HEK293 (cell line): ENCODE measurements at regions not wholly inside any gene's neighbourhood (a gene's known extent, or its start where the extent isn't known, plus 50 kb on each side); places are given as distances from the start of the nearest gene placed in this dataset.

Experiments
- CTCF ChIA-PET: fragments of 350-600 bp; formaldehyde crosslinking; extraction: SDS; loops from one replicate; lab custom pipeline; 2021; ENCODE audit warnings: antibody characterized with exemption; lab: Yijun Ruan, JAX
- POLR2A ChIA-PET: fragments of 300-600 bp; formaldehyde crosslinking; extraction: SDS; loops from one replicate; lab custom pipeline; 2020; ENCODE audit warnings: antibody characterized with exemption, inconsistent platforms; lab: Yijun Ruan, JAX
- H3K27ac ChIP-seq: fragments of 200-500 bp; sonication (Bioruptor generic); 2 replicates; pipeline ENCODE4 v1.5.1; 2014; ENCODE audit warnings: low read depth, low read length, control low read depth, inconsistent platforms; ENCODE audit errors: extremely low read depth
- H3K36me3 ChIP-seq, 2 experiments: fragments of 200-500 bp in 1 of 2; sonication (Bioruptor generic) in 1 of 2; 1 replicate in 1 of 2; 2 replicates in 1 of 2; pipeline ENCODE4 v1.5.1; 2014 to 2017; ENCODE audit warnings: inconsistent platforms in 2 of 2, low read length in 2 of 2; ENCODE audit not compliant: control insufficient read depth in 2 of 2, insufficient read depth in 1 of 2
- H3K4me1 ChIP-seq: fragments of 200-500 bp; sonication (Bioruptor generic); 2 replicates; pipeline ENCODE4 v1.5.1; 2014; ENCODE audit warnings: mild to moderate bottlenecking, low read length, inconsistent platforms; ENCODE audit not compliant: control insufficient read depth, insufficient read depth
- H3K4me3 ChIP-seq: 2 replicates; pipeline ENCODE4 v1.5.1; 2011; ENCODE audit warnings: low read depth, mild to moderate bottlenecking, control low read depth, low read length, moderate library complexity
- H3K9me3 ChIP-seq: fragments of 200-500 bp; sonication (Bioruptor generic); 2 replicates; pipeline ENCODE4 v1.5.1; 2014; ENCODE audit warnings: low read depth, low read length, inconsistent platforms; ENCODE audit not compliant: control insufficient read depth, insufficient read depth
- BCL11A ChIP-seq: fragments of 450-650 bp; formaldehyde crosslinking; IDR thresholded peaks from 2 replicates; pipeline ENCODE4 v1.5.1; 2016; ENCODE audit warnings: low read depth, missing biosample characterization, missing genetic modification characterization
- GFI1B ChIP-seq: fragments of 450-650 bp; formaldehyde crosslinking; IDR thresholded peaks from 2 replicates; pipeline ENCODE4 v1.5.1; 2016; ENCODE audit warnings: missing biosample characterization, missing genetic modification characterization
- HOXA7 ChIP-seq: sonication (generic); formaldehyde crosslinking; IDR thresholded peaks from 2 replicates; pipeline ENCODE4 v1.8.1; 2022; ENCODE audit warnings: missing genetic modification reagents, borderline replicate concordance
- KLF1 ChIP-seq: fragments of 450-650 bp; formaldehyde crosslinking; IDR thresholded peaks from 2 replicates; pipeline ENCODE4 v1.5.1; 2016; ENCODE audit warnings: missing biosample characterization, missing genetic modification characterization
- KLF16 ChIP-seq: fragments of 450-650 bp; formaldehyde crosslinking; IDR thresholded peaks from 2 replicates; pipeline ENCODE4 v1.5.1; 2017; ENCODE audit warnings: missing biosample characterization, missing genetic modification characterization
- KLF7 ChIP-seq: fragments of 450-650 bp; formaldehyde crosslinking; IDR thresholded peaks from 2 replicates; pipeline ENCODE4 v1.5.1; 2016; ENCODE audit warnings: missing biosample characterization, missing genetic modification characterization, borderline replicate concordance
- ZBTB48 ChIP-seq: fragments of 450-650 bp; formaldehyde crosslinking; IDR thresholded peaks from 2 replicates; pipeline ENCODE4 v1.5.1; 2016; ENCODE audit warnings: missing biosample characterization, missing genetic modification characterization
- ZNF19 ChIP-seq: fragments of 450-650 bp; formaldehyde crosslinking; IDR thresholded peaks from 2 replicates; pipeline ENCODE4; 2016; ENCODE audit warnings: missing biosample characterization, missing genetic modification characterization, low read depth
- ZNF214 ChIP-seq: fragments of 450-650 bp; formaldehyde crosslinking; IDR thresholded peaks from 2 replicates; pipeline ENCODE4 v1.5.1; 2017; ENCODE audit warnings: missing biosample characterization, mild to moderate bottlenecking, missing genetic modification characterization, borderline replicate concordance
- ZNF24 ChIP-seq: fragments of 450-650 bp; formaldehyde crosslinking; IDR thresholded peaks from 2 replicates; pipeline ENCODE4 v1.5.1; 2016; ENCODE audit warnings: missing biosample characterization, missing genetic modification characterization
- ZNF248 ChIP-seq: fragments of 450-650 bp; formaldehyde crosslinking; IDR thresholded peaks from 2 replicates; pipeline ENCODE4 v1.5.1; 2017; ENCODE audit warnings: missing biosample characterization, missing genetic modification characterization
- ZNF366 ChIP-seq: fragments of 450-650 bp; formaldehyde crosslinking; conservative IDR thresholded peaks from 2 replicates; pipeline ENCODE4 v1.5.1; 2016; ENCODE audit warnings: missing biosample characterization, missing genetic modification characterization
- ZNF501 ChIP-seq: fragments of 450-650 bp; formaldehyde crosslinking; IDR thresholded peaks from 2 replicates; pipeline ENCODE4 v1.5.1; 2016; ENCODE audit warnings: missing biosample characterization, missing genetic modification characterization
- ZNF510 ChIP-seq: fragments of 450-650 bp; formaldehyde crosslinking; IDR thresholded peaks from 2 replicates; pipeline ENCODE4 v1.5.1; 2018; ENCODE audit warnings: mild to moderate bottlenecking, missing genetic modification characterization, missing biosample characterization; ENCODE audit not compliant: insufficient replicate concordance
- ZNF514 ChIP-seq: fragments of 450-650 bp; formaldehyde crosslinking; IDR thresholded peaks from 2 replicates; pipeline ENCODE4 v1.5.1; 2016; ENCODE audit warnings: missing biosample characterization, missing genetic modification characterization
- ZNF529 ChIP-seq: fragments of 450-650 bp; formaldehyde crosslinking; IDR thresholded peaks from 2 replicates; pipeline ENCODE4 v1.5.1; 2017; ENCODE audit warnings: missing genetic modification characterization, missing biosample characterization; ENCODE audit not compliant: insufficient replicate concordance
- ZNF670 ChIP-seq: fragments of 450-650 bp; formaldehyde crosslinking; IDR thresholded peaks from 2 replicates; pipeline ENCODE4 v1.5.1; 2016; ENCODE audit warnings: missing biosample characterization, missing genetic modification characterization, low read depth
- TF ChIP-seq, protein P1 (sequence below): fragments of 450-650 bp; formaldehyde crosslinking; IDR thresholded peaks from 2 replicates; pipeline ENCODE4 v1.5.1; 2017; ENCODE audit warnings: missing biosample characterization, mild to moderate bottlenecking, missing genetic modification characterization, moderate library complexity
- TF ChIP-seq, protein P2 (sequence below): fragments of 450-650 bp; formaldehyde crosslinking; IDR thresholded peaks from 2 replicates; pipeline ENCODE4 v1.5.1; 2016; ENCODE audit warnings: missing biosample characterization, missing genetic modification characterization
- TF ChIP-seq, protein P3 (sequence below): fragments of 450-650 bp; formaldehyde crosslinking; IDR thresholded peaks from 2 replicates; pipeline ENCODE4 v1.5.1; 2016; ENCODE audit warnings: missing biosample characterization, missing genetic modification characterization

DNA sequence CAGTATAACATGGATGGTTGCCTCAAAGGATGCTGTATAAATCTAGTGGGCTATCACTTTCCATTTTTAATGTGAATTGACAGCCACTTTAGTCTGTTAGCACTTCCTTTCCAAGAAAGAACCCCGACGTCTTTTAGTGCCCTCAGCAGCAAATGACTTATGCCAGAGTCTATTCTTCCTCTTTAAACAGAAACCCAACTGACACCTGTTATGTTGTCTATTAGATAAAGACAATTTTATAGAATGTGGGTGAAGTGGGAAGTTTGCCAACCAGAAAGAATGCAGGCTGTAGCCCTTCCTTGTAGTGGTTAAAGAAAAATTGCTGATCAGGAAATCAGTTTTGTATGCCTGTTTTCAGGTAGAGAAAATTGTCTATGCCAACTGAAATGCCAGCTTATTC, 344.9 kb downstream of the ZNF326 start:
- Histone ChIP-seq H3K4me3 (no peak overlapping the region), H3K4me1 (no peaks in the 10 kb centered on the region), H3K27ac (no peak overlapping the region), H3K9me3 (no peaks in the 10 kb centered on the region), H3K36me3 (no peaks in the 10 kb centered on the region)
- ChIA-PET CTCF (no interaction called here), POLR2A (no interaction called here)
- TF ChIP-seq ZNF510 (tag by site-specific recombination), result peak; percentile 10
- TF ChIP-seq HOXA7 (CRISPR knock-in tag), result no peak

DNA sequence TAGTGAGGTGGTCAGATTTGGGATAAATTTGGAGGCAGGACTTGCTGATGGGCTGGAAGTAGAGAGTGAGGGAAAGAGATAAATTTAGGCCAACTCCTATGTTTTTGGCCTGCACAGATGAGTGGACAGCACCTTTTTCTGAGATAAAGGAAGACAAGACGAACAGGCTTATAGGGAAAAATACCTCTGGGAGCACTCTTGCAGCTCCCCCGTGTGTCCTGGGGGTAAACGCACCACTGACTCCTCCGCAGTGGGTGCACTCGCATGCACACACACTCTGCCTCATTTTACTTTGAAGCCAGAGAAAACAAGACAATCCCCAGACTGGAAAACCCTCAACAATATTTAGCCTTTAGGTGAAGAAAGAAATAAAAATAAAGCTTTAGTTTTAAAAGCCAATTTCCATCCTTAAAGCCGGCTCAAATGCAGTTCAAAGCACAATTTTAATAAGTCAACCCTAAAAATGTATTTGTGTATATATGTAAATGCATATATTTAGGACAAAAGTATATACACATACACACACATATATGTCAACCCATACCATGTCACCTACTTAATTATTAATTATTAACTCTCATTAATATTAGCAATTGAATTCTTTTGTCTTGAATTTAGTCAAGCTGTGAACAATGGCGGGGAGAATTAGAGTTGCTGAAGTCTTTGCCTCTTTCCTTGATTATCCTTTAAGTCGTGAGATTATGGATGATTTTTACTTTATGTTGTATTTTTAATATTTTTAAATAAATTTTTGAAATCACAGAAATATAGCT, 341.8 kb downstream of the ZNF326 start:
- no peak overlapping the region for H3K27ac ChIP-seq
- no peaks in the 10 kb centered on the region for H3K36me3 ChIP-seq
- no peak overlapping the region for H3K4me3 ChIP-seq
- H3K9me3 ChIP-seq, result no peaks in the 10 kb centered on the region
- ChIA-PET CTCF (interaction anchor here (0.7 to 0.8 kb wide), 2 partner anchors 73 to 167 kb away, joined by 3 read pairs; no protein-coding TSS in a partner anchor), POLR2A (no interaction called here)
- no peaks in the 10 kb centered on the region for H3K4me1 ChIP-seq
- TF ChIP-seq ZNF366 (tag by site-specific recombination) (no peak), ZNF248 (tag by site-specific recombination) (no peak), ZNF24 (no peak), KLF16 (tag by site-specific recombination) (no peak), ZNF670 (tag by site-specific recombination) (no peak), BCL11A (no peak)
- TF ChIP-seq, protein P1, sequence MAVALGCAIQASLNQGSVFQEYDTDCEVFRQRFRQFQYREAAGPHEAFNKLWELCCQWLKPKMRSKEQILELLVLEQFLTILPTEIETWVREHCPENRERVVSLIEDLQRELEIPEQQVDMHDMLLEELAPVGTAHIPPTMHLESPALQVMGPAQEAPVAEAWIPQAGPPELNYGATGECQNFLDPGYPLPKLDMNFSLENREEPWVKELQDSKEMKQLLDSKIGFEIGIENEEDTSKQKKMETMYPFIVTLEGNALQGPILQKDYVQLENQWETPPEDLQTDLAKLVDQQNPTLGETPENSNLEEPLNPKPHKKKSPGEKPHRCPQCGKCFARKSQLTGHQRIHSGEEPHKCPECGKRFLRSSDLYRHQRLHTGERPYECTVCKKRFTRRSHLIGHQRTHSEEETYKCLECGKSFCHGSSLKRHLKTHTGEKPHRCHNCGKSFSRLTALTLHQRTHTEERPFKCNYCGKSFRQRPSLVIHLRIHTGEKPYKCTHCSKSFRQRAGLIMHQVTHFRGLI, result no peak

DNA sequence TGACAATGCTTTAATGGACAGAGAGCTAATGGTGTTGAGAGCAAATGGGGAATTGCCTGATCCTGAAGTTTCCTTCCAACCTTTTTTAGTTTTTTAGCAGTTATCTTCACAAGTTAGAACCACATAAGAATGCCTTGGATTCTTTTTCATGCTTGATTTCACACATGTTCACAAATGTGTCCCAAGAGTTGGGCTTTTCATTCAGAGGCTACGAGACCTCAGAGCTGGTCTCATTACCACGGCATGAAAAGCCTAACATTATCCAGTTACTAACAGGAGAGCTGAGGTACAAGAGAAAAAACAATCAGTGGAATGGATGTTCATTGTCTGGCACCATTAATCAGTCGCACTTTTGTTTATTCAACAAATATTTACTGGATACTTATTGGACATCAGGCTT, 340.6 kb downstream of the ZNF326 start:
- H3K4me1 ChIP-seq, result no peaks in the 10 kb centered on the region
- TF ChIP-seq, protein P2, sequence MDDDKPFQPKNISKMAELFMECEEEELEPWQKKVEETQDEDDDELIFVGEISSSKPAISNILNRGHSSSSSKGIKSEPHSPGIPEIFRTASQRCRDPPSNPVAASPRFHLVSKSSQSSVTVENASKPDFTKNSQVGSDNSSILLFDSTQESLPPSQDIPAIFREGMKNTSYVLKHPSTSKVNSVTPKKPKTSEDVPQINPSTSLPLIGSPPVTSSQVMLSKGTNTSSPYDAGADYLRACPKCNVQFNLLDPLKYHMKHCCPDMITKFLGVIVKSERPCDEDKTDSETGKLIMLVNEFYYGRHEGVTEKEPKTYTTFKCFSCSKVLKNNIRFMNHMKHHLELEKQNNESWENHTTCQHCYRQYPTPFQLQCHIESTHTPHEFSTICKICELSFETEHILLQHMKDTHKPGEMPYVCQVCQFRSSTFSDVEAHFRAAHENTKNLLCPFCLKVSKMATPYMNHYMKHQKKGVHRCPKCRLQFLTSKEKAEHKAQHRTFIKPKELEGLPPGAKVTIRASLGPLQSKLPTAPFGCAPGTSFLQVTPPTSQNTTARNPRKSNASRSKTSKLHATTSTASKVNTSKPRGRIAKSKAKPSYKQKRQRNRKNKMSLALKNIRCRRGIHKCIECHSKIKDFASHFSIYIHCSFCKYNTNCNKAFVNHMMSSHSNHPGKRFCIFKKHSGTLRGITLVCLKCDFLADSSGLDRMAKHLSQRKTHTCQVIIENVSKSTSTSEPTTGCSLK (tag by site-specific recombination), result no peak
- TF ChIP-seq KLF1 (tag by site-specific recombination) (no peak), ZNF514 (tag by site-specific recombination) (no peak), ZBTB48 (tag by site-specific recombination) (no peak), KLF7 (tag by site-specific recombination) (no peak), ZNF19 (tag by site-specific recombination) (no peak), ZNF501 (no peak), ZNF529 (no peak), GFI1B (no peak), ZNF214 (tag by site-specific recombination) (no peak)
- TF ChIP-seq, protein P3, sequence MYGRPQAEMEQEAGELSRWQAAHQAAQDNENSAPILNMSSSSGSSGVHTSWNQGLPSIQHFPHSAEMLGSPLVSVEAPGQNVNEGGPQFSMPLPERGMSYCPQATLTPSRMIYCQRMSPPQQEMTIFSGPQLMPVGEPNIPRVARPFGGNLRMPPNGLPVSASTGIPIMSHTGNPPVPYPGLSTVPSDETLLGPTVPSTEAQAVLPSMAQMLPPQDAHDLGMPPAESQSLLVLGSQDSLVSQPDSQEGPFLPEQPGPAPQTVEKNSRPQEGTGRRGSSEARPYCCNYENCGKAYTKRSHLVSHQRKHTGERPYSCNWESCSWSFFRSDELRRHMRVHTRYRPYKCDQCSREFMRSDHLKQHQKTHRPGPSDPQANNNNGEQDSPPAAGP (tag by site-specific recombination), result no peak
- TF ChIP-seq, all 188 proteins: peak for 0
- Histone ChIP-seq H3K36me3 (no peaks in the 10 kb centered on the region), H3K9me3 (no peaks in the 10 kb centered on the region), H3K4me3 (no peak overlapping the region), H3K27ac (no peak overlapping the region)
- POLR2A ChIA-PET, result no interaction called here
- CTCF ChIA-PET, result interaction anchor here (0.6 to 0.8 kb wide), 2 partner anchors 36 to 74 kb away, joined by 3 to 4 read pairs; no protein-coding TSS in a partner anchor
